Activated T-helper 9 cell treated with anti-CD3 and anti-CD28 coated beads, Interleukin-2, amount 50 U/mL, for 16 hours (primary cell): ENCODE measurements at regions not wholly inside any gene's neighbourhood (a gene's known extent, or its start where the extent isn't known, plus 50 kb on each side); places are given as distances from the start of the nearest gene placed in this dataset.

Experiments used
- DNase-seq: peaks from one replicate; pipeline ENCODE4 v3.0.0-alpha.2; 2020; ENCODE audit warnings: low read depth

- DNase-seq = no peak
Observed at GRCh38 chr11:112401036-112401769, 140.5 kb upstream of the PLET1 start.

- DNase-seq = no peak
Observed at GRCh38 chr11:112403432-112403831, 142.8 kb upstream of the PLET1 start.

GRCh38 chr11:112404112-112404511 is 143.5 kb upstream of the PLET1 start:
- no peak for DNase-seq

- no peak for DNase-seq
Observed at GRCh38 chr11:112408517-112408916, 147.9 kb upstream of the PLET1 start.

- no peak for DNase-seq
Observed at GRCh38 chr11:112410325-112410724, 149.7 kb upstream of the PLET1 start.

- DNase-seq = no peak
Observed at GRCh38 chr11:112412383-112412782, 151.7 kb upstream of the PLET1 start.

GRCh38 chr11:112417339-112417738 is 156.7 kb upstream of the PLET1 start:
- no peak for DNase-seq

- DNase-seq = no peak
Observed at GRCh38 chr11:112418438-112418837, 157.8 kb upstream of the PLET1 start.

- no peak for DNase-seq
Observed at GRCh38 chr11:112421879-112422278, 161.2 kb upstream of the PLET1 start.

GRCh38 chr11:112425121-112425520 is 164.5 kb upstream of the PLET1 start:
- no peak for DNase-seq

- no peak for DNase-seq
Observed at GRCh38 chr11:112437096-112437495, 176.4 kb upstream of the PLET1 start.

- no peak for DNase-seq
Observed at GRCh38 chr11:112439614-112440013, 179.0 kb upstream of the PLET1 start.

- no peak for DNase-seq
Observed at GRCh38 chr11:112440518-112440917, 179.9 kb upstream of the PLET1 start.

GRCh38 chr11:112448168-112448567 is 187.5 kb upstream of the PLET1 start:
- DNase-seq = no peak

GRCh38 chr11:112448806-112449205 is 188.1 kb upstream of the PLET1 start:
- no peak for DNase-seq

- no peak for DNase-seq
Observed at GRCh38 chr11:112451250-112451649, 190.6 kb upstream of the PLET1 start.

GRCh38 chr11:112453601-112454577 is 193.2 kb upstream of the PLET1 start:
- peak; percentile 13 for DNase-seq

- no peak for DNase-seq
Observed at GRCh38 chr11:112454841-112455240, 194.2 kb upstream of the PLET1 start.

GRCh38 chr11:112455791-112456190 is 195.1 kb upstream of the PLET1 start:
- no peak for DNase-seq

- DNase-seq = no peak
Observed at GRCh38 chr11:112457532-112457931, 196.9 kb upstream of the PLET1 start.

- no peak for DNase-seq
Observed at GRCh38 chr11:112459001-112459400, 198.3 kb upstream of the PLET1 start.

- DNase-seq = no peak
Observed at GRCh38 chr11:112460141-112460540, 199.5 kb upstream of the PLET1 start.

GRCh38 chr11:112464949-112465348 is 204.3 kb upstream of the PLET1 start:
- DNase-seq = no peak
